ENCODE measurements at regions not wholly inside any gene's neighbourhood (a gene's known extent, or its start where the extent isn't known, plus 50 kb on each side); places are given as distances from the start of the nearest gene placed in this dataset.
"Not testable (repeated sequence)": the region's sequence is repeated elsewhere in the genome, so short reads cannot be mapped to it uniquely, and the experiment has no call there.

DNA sequence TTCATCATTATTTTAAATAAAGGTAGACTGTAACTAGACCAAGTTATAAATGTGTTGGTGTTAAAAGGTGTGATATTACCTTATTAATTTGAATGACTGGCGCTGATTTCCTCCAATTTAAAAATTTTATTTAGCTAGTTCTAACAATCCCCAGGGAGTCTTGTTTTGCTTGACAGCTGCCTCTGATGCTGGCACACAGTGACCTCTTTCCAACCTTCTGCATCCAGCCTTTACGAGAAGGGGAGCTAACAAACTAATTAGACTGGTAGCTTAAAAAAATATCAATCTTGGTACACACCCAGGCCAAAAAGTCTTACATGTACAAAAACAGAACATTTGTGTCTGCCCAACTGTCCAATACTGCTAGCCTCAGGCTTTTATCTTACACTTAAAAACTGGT lies 51.8 kb upstream of the ENPEP start:
- no peak for ATAC-seq
- intact Hi-C loops (cut with DNase I): no loop called here

GRCh38 chr4:110418641-110419040 lies 57.3 kb upstream of the ENPEP start:
- no peak for ATAC-seq
- intact Hi-C loops (cut with DNase I): no loop called here
- no peak for DNase-seq (ENCODE audit: low spot score)

More for the DNA sequence above, 51.8 kb upstream of the ENPEP start:
- DNase-seq (ENCODE audit: low spot score): no peak

- ATAC-seq (no peak), DNase-seq (ENCODE audit: low spot score) (no peak)
- intact Hi-C loops (cut with DNase I): no loop called here
These were observed 58.8 kb upstream of the ENPEP start for GRCh38 chr4:110417136-110417535.

- ATAC-seq (no peak), DNase-seq (ENCODE audit: low spot score) (no peak)
- intact Hi-C loops (cut with DNase I): no loop called here
These were observed 60.5 kb upstream of the ENPEP start for GRCh38 chr4:110415478-110415877.

DNA sequence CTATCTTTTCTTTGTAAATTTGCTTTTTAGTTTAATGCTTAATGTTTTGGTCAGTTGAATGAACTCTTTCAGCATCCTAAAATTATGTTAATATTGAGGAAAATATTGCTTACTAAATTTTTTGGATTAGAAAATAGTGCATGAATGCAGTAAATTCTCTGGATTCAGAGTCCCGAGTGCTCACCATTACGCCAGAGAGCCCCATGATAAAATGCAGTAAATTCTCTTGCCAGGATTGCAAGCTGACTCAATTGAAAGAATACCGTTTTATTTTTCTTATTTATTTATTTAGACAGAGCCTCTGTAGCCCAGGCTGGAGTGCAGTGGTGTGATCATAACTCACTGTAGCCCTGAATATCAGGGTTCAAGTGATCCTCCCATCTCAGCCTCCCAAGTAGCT lies 60.9 kb upstream of the ENPEP start:
- intact Hi-C loops (cut with DNase I): no loop called here
- no peak for DNase-seq (ENCODE audit: low spot score)
- ATAC-seq: peak; percentile 39

DNA sequence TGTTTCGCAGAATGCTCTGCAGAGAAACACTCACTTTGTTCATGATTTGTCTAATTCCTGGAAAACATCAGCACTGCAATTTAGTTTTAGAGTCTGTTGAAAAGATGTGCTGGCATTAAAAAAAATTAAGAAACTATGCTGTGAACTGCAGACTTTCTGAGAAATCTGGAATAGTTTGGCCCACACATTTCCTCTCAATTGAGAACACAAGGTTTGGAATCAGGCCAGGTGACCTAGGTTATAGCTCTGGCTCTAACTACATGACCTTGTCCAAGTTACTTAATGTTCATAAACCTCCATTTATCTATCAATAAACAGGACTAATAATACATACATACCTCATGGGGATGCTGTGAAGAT lies 61.4 kb upstream of the ENPEP start:
- ATAC-seq: peak; percentile 34
- intact Hi-C loops (cut with DNase I): no loop called here
- DNase-seq (ENCODE audit: low spot score): no peak

- DNase-seq (ENCODE audit: low spot score); intact Hi-C loops (cut with DNase I); ATAC-seq: not testable (repeated sequence)
These were observed 62.0 kb upstream of the ENPEP start for GRCh38 chr4:110413807-110414560.

GRCh38 chr4:110412354-110413065 lies 63.4 kb upstream of the ENPEP start:
- no peak for ATAC-seq
- no peak for DNase-seq (ENCODE audit: low spot score)
- intact Hi-C loops (cut with DNase I): no loop called here

GRCh38 chr4:110411574-110412011 lies 64.4 kb upstream of the ENPEP start:
- DNase-seq (ENCODE audit: low spot score) (no peak), ATAC-seq (no peak)
- intact Hi-C loops (cut with DNase I): no loop called here

DNA sequence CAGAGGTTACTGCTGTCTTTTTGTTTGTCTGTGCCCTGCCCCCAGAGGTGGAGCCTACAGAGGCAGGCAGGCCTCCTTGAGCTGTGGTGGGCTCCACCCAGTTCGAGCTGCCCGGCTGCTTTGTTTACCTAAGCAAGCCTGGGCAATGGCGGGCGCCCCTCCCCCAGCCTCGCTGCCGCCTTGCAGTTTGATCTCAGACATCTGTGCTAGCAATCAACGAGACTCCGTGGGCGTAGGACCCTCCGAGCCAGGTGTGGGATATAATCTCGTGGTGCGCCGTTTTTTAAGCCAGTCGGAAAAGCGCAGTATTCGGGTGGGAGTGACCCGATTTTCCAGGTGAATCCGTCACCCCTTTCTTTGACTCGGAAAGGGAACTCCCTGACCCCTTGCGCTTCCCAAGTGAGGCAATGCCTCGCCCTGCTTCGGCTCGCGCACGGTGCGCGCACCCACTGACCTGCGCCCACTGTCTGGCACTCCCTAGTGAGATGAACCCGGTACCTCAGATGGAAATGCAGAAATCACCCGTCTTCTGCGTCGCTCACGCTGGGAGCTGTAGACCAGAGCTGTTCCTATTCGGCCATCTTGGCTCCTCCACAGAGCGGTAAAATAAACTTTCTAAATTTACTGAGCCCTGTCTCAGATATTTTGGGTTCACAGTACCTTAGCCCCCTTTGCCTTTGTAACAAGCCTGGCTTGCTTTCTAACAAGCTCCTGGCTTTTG lies 64.9 kb upstream of the ENPEP start:
- DNase-seq (ENCODE audit: low spot score); ATAC-seq; intact Hi-C loops (cut with DNase I): not testable (repeated sequence)

GRCh38 chr4:110400086-110400485 lies 75.9 kb upstream of the ENPEP start:
- intact Hi-C loops (cut with DNase I): loop anchor here (10.0 kb wide), 1 partner anchor 515 kb away; no protein-coding TSS in a partner anchor
- no peak for ATAC-seq
- no peak for DNase-seq (ENCODE audit: low spot score)

- intact Hi-C loops (cut with DNase I); ATAC-seq: not testable (repeated sequence)
These were observed 76.9 kb upstream of the ENPEP start for GRCh38 chr4:110399046-110399445.

DNA sequence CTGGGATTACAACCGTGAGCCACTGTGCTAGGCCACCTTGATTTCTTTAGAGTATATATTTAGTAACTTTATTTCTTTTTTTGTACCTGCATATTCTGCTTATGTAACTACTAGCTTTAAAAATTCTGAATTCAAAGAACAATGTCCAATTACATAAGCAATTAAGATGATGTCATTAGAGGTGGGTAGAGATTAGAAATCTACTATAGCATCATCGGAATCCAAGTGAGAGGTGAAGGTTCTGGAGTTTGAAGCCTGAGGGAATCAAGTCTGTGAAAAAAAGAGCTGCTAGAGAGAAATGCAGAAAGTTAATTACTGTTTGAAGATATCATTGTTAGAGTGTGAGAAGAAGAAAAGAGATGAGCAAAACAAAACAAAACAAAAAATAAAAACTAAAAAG lies 79.0 kb upstream of the ENPEP start:
- no peak for ATAC-seq
- intact Hi-C loops (cut with DNase I): no loop called here
- DNase-seq (ENCODE audit: low spot score): no peak

More at GRCh38 chr4:110399046-110399445, 76.9 kb upstream of the ENPEP start:
- DNase-seq (ENCODE audit: low spot score): not testable (repeated sequence)

DNA sequence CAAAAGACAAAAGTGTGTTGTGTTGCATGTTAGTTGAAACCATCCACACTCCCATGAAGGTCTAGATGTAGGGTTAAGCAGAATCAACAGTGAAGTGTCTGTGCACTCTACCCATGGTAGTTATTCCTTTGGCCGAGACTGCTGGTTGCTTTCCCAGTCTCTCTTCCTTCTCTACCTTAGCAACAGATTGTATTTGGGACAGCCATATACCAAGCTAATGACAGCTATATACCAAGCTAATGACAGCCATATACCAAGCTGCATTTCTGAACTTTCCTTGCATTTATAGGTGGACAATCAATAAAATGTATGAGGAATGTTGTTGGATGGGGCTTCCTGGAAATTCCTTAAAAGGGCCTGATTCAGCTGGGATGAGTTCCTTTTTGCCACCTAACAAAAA lies 80.5 kb upstream of the ENPEP start:
- DNase-seq (ENCODE audit: low spot score) (no peak), ATAC-seq (no peak)
- intact Hi-C loops (cut with DNase I): no loop called here

GRCh38 chr4:110394871-110395270 lies 81.1 kb upstream of the ENPEP start:
- intact Hi-C loops (cut with DNase I): no loop called here
- no peak for ATAC-seq
- DNase-seq (ENCODE audit: low spot score): no peak

GRCh38 chr4:110381784-110382183 lies 94.2 kb upstream of the ENPEP start:
- no peak for DNase-seq (ENCODE audit: low spot score)
- intact Hi-C loops (cut with DNase I): no loop called here
- no peak for ATAC-seq

GRCh38 chr4:110372485-110372884 lies 103.5 kb upstream of the ENPEP start:
- no peak for DNase-seq (ENCODE audit: low spot score)
- no peak for ATAC-seq
- intact Hi-C loops (cut with DNase I): no loop called here

DNA sequence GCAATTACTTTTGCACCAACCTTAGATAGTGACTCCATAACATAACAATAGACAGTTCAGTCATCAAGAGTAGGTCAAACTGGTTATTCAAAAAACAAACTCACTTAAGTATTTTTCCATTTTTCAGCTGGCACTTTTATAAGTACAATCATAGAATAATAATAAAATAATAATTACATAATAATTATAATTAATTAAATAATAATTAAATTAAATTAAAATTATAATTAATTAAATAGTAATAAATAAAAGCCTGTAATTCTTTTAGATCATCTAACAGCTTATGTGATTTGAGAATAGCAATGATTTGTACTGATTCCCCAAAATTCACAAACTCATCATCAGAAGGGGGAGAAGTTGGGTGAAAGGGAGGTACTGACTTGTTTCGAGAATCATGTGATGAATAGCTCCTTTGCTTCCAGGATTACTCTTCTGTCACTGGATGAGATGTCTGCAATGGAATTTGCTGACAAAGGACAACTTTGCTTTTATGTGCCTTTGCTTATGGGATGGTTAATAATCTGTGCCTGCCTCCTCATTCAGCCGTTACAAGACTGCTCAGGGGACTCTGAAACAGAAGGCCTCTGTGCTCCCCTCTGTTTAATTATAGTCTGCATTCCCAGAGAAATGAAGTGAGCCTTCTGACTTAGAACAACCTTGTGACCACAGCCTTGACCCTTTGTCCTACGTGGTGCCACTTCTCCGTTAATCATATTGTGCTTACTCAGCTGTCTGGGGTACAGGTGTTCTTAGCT lies 104.8 kb upstream of the ENPEP start:
- no peak for DNase-seq (ENCODE audit: low spot score)
- ATAC-seq: peak; percentile 46
- intact Hi-C loops (cut with DNase I): no loop called here

- no peak for DNase-seq (ENCODE audit: low spot score)
- intact Hi-C loops (cut with DNase I): no loop called here
- no peak for ATAC-seq
These were observed 107.5 kb upstream of the ENPEP start for GRCh38 chr4:110368409-110368808.
